ENCODE measurements at regions not wholly inside any gene's neighbourhood (a gene's known extent, or its start where the extent isn't known, plus 50 kb on each side); places are given as distances from the start of the nearest gene placed in this dataset.

DNA sequence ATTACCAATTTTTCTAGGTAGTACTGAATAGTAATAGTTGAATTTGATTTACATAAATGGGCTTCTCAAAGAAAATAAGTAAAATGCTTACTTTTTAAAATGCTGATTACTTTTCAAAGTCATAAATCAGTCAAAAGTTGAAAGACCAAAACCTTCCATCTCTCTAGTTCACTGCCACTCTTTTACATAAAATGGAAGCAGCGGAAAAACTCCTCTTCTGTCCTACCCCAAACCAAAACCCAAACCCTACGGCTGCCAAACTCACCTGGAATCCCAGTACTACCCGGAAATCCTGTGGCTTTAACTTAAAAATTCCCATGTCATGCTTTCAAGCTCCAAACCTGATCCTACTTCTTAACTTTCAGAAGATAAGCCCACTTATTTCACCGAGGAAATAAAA lies 81.2 kb upstream of the MAPRE2 start:
- H4K20me1 ChIP-seq (ENCODE audit: control insufficient read depth, insufficient read depth, low read depth, low read length) = no peaks in the 10 kb centered on the region
- H3K9me2 ChIP-seq (replicated peaks; ENCODE audit: control insufficient read depth, low read length) = no peaks in the 10 kb centered on the region
- no peak overlapping the region for H3K4me3 ChIP-seq (ENCODE audit: low read length)
- H3K27me3 ChIP-seq (ENCODE audit: control insufficient read depth, low read length) = peaks cover 6% of the 10 kb centered on the region
- H3K4me2 ChIP-seq (ENCODE audit: low read length) = no peak overlapping the region
- H3F3A ChIP-seq (ENCODE audit: control insufficient read depth, insufficient read depth) = no peaks in the 10 kb centered on the region
- H3K27ac ChIP-seq (ENCODE audit: low read depth, low read length) = no peak overlapping the region
- H3K4me1 ChIP-seq (ENCODE audit: control insufficient read depth, low read length) = no peaks in the 10 kb centered on the region
- no peaks in the 10 kb centered on the region for H3K36me3 ChIP-seq (ENCODE audit: control insufficient read depth, low read length)
- H3K79me2 ChIP-seq (ENCODE audit: control insufficient read depth, low read length) = no peaks in the 10 kb centered on the region
- no peaks in the 10 kb centered on the region for H3K9me3 ChIP-seq (ENCODE audit: control insufficient read depth, insufficient read depth, low read length)
- TF ChIP-seq, protein P1, sequence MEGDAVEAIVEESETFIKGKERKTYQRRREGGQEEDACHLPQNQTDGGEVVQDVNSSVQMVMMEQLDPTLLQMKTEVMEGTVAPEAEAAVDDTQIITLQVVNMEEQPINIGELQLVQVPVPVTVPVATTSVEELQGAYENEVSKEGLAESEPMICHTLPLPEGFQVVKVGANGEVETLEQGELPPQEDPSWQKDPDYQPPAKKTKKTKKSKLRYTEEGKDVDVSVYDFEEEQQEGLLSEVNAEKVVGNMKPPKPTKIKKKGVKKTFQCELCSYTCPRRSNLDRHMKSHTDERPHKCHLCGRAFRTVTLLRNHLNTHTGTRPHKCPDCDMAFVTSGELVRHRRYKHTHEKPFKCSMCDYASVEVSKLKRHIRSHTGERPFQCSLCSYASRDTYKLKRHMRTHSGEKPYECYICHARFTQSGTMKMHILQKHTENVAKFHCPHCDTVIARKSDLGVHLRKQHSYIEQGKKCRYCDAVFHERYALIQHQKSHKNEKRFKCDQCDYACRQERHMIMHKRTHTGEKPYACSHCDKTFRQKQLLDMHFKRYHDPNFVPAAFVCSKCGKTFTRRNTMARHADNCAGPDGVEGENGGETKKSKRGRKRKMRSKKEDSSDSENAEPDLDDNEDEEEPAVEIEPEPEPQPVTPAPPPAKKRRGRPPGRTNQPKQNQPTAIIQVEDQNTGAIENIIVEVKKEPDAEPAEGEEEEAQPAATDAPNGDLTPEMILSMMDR (IDR thresholded peaks at IDR 0.05; ENCODE audit: low read depth, low read length, poor library complexity, severe bottlenecking) = no peak
- TF ChIP-seq EZH2phosphoT487 (IDR thresholded peaks at IDR 0.05; ENCODE audit: borderline replicate concordance, low read length) = no peak

DNA sequence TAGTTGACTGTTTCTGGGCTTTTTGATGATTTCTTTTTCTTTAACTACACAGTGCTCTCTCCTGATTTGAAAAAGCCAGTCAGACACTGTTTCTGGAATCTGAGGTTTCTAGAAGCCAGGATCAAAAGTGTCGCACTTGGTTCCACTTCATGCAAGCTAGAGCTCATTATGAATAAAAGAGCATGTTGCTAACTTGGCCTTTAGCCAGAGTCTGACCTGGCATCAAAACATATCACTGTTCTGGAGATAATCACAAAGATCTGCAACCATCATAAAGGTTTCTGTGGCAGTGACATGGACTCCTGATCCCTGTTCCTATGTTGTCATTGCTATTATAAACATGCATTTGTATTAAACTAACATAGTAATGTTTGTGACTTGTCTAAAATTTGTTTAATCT lies 76.1 kb upstream of the MAPRE2 start:
- Histone ChIP-seq H3K27me3 (ENCODE audit: control insufficient read depth, low read length) (no peaks in the 10 kb centered on the region), H3K36me3 (ENCODE audit: control insufficient read depth, low read length) (no peaks in the 10 kb centered on the region), H3K4me3 (ENCODE audit: low read length) (no peak overlapping the region), H3K4me1 (ENCODE audit: control insufficient read depth, low read length) (no peaks in the 10 kb centered on the region), H3K9me3 (ENCODE audit: control insufficient read depth, insufficient read depth, low read length) (no peaks in the 10 kb centered on the region), H3K9me2 (replicated peaks; ENCODE audit: control insufficient read depth, low read length) (no peaks in the 10 kb centered on the region), H4K20me1 (ENCODE audit: control insufficient read depth, insufficient read depth, low read depth, low read length) (no peaks in the 10 kb centered on the region), H3K27ac (ENCODE audit: low read depth, low read length) (no peak overlapping the region), H3F3A (ENCODE audit: control insufficient read depth, insufficient read depth) (no peaks in the 10 kb centered on the region), H3K4me2 (ENCODE audit: low read length) (no peak overlapping the region), H3K79me2 (ENCODE audit: control insufficient read depth, low read length) (no peaks in the 10 kb centered on the region)
- TF ChIP-seq EZH2phosphoT487 (IDR thresholded peaks at IDR 0.05; ENCODE audit: borderline replicate concordance, low read length) = no peak

DNA sequence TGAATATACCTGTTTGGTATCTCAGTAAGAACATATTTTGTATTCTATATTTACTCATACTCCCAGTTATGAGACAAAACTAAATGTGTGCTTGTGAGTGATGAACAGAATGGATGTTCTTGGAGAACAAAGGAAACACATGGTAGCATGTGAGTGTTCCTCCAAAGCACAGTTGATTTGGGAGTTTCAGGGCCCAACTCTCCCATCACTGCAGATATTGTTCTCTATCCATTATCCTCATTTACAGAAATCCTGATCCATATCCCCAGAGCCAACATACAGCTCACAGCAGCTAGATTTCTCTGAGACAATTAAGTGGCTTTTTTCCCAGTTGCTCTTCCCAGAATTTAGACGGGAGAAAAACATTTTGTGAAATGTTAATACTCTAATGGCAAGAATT lies 75.6 kb upstream of the MAPRE2 start:
- H3K9me2 ChIP-seq (replicated peaks; ENCODE audit: control insufficient read depth, low read length) = no peaks in the 10 kb centered on the region
- TF ChIP-seq EZH2phosphoT487 (IDR thresholded peaks at IDR 0.05; ENCODE audit: borderline replicate concordance, low read length) = no peak
- TF ChIP-seq, protein P1 (IDR thresholded peaks at IDR 0.05; ENCODE audit: low read depth, low read length, poor library complexity, severe bottlenecking) = no peak
- no peaks in the 10 kb centered on the region for H3K79me2 ChIP-seq (ENCODE audit: control insufficient read depth, low read length)
- H3K27ac ChIP-seq (ENCODE audit: low read depth, low read length) = no peak overlapping the region
- no peaks in the 10 kb centered on the region for H3K36me3 ChIP-seq (ENCODE audit: control insufficient read depth, low read length)
- no peaks in the 10 kb centered on the region for H3K4me1 ChIP-seq (ENCODE audit: control insufficient read depth, low read length)
- H3K4me2 ChIP-seq (ENCODE audit: low read length) = no peak overlapping the region
- H3K27me3 ChIP-seq (ENCODE audit: control insufficient read depth, low read length) = no peaks in the 10 kb centered on the region
- no peaks in the 10 kb centered on the region for H4K20me1 ChIP-seq (ENCODE audit: control insufficient read depth, insufficient read depth, low read depth, low read length)
- H3K9me3 ChIP-seq (ENCODE audit: control insufficient read depth, insufficient read depth, low read length) = no peaks in the 10 kb centered on the region
- H3F3A ChIP-seq (ENCODE audit: control insufficient read depth, insufficient read depth) = no peaks in the 10 kb centered on the region
- H3K4me3 ChIP-seq (ENCODE audit: low read length) = no peak overlapping the region

DNA sequence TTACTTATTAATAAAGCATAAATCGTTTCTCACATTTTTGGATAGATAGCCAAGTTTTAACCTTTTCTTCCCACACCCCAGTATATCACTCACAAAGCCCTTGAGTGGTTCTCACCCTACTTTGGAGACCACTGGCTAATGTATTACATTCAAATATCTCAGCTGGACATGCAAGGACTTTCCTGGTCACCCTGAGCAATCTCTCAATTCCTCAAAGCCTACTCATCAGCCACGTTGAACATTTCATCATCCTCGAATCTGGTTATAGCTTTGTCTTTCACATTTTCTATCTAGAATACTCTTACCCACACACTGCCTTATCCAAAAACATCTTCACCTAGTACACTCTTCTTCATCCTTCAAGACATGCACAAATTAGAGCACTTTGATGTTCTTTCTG lies 71.1 kb upstream of the MAPRE2 start:
- Histone ChIP-seq H4K20me1 (ENCODE audit: control insufficient read depth, insufficient read depth, low read depth, low read length) (no peaks in the 10 kb centered on the region), H3K9me2 (replicated peaks; ENCODE audit: control insufficient read depth, low read length) (no peaks in the 10 kb centered on the region), H3K4me1 (ENCODE audit: control insufficient read depth, low read length) (no peaks in the 10 kb centered on the region), H3K36me3 (ENCODE audit: control insufficient read depth, low read length) (no peaks in the 10 kb centered on the region), H3K27ac (ENCODE audit: low read depth, low read length) (no peak overlapping the region), H3K4me2 (ENCODE audit: low read length) (no peak overlapping the region), H3F3A (ENCODE audit: control insufficient read depth, insufficient read depth) (no peaks in the 10 kb centered on the region), H3K79me2 (ENCODE audit: control insufficient read depth, low read length) (no peaks in the 10 kb centered on the region), H3K4me3 (ENCODE audit: low read length) (no peak overlapping the region), H3K9me3 (ENCODE audit: control insufficient read depth, insufficient read depth, low read length) (no peaks in the 10 kb centered on the region), H3K27me3 (ENCODE audit: control insufficient read depth, low read length) (peaks cover 8% of the 10 kb centered on the region; the same call in 1 of the 2 replicates)
- no peak for TF ChIP-seq EZH2phosphoT487 (IDR thresholded peaks at IDR 0.05; ENCODE audit: borderline replicate concordance, low read length)
- TF ChIP-seq, protein P1 (IDR thresholded peaks at IDR 0.05; ENCODE audit: low read depth, low read length, poor library complexity, severe bottlenecking) = no peak

All from DOHH2 (cell line).